ENCODE measurements at regions not wholly inside any gene's neighbourhood (a gene's known extent, or its start where the extent isn't known, plus 50 kb on each side); places are given as distances from the start of the nearest gene placed in this dataset.

- Mint-ChIP-seq H3K4me1 (peaks cover 65% of the 10 kb centered on the region), H3K27ac (no peak overlapping the region), H3K36me3 (no peaks in the 10 kb centered on the region), H3K9me3 (peaks cover 3% of the 10 kb centered on the region; the same call in 1 of the 2 replicates), H3K27me3 (ENCODE audit: low read depth) (no peaks in the 10 kb centered on the region), H3K4me3 (no peak overlapping the region)
- ChIA-PET POLR2A (interaction anchor here (1.3 kb wide), 1 partner anchor 54 kb away, joined by 3 read pairs; no protein-coding TSS in a partner anchor), CTCF (interaction anchor here (1.2 to 1.6 kb wide), 2 partner anchors 26 to 584 kb away, joined by 3 to 4 read pairs; no protein-coding TSS in a partner anchor)
- DNase-seq (ENCODE audit: low spot score) (no peak), ATAC-seq (no peak)
- TF ChIP-seq, protein P1, sequence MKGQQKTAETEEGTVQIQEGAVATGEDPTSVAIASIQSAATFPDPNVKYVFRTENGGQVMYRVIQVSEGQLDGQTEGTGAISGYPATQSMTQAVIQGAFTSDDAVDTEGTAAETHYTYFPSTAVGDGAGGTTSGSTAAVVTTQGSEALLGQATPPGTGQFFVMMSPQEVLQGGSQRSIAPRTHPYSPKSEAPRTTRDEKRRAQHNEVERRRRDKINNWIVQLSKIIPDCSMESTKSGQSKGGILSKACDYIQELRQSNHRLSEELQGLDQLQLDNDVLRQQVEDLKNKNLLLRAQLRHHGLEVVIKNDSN (CRISPR knock-in tag; IDR thresholded peaks at IDR 0.05), result no peak
- TF ChIP-seq, protein P2, sequence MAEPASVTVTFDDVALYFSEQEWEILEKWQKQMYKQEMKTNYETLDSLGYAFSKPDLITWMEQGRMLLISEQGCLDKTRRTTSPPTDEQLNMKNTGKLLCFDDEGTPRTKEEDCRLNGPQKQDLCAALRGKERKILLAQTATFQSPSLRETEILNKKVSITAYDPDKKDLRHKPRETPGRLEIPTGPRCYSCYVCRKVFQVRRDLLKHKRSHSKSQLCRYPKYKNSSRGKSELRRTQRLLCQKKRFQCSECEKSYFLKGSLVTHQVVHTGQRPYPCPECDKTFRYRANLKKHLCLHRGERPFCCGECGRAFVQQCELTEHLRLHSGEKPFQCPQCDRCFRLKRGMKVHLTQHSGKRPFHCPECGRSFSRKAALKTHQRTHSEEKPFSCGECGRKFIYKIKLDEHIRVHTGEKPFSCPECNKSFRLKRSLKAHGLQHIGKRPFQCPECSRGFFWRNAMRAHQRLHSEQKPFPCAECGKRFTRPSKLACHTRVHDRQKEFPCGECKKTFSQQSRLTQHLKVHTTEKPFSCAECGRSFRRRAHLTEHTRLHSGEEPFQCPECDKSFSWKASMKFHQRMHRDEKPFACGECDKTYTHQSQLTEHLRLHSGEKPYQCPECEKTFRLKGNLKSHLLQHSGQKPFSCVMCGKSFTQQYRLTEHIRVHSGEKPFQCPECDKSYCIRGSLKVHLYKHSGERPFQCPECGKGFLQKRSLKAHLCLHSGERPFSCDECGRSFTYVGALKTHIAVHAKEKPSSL (CRISPR knock-in tag; conservative IDR thresholded peaks at IDR 0.05), result no peak
- TF ChIP-seq, protein P3, sequence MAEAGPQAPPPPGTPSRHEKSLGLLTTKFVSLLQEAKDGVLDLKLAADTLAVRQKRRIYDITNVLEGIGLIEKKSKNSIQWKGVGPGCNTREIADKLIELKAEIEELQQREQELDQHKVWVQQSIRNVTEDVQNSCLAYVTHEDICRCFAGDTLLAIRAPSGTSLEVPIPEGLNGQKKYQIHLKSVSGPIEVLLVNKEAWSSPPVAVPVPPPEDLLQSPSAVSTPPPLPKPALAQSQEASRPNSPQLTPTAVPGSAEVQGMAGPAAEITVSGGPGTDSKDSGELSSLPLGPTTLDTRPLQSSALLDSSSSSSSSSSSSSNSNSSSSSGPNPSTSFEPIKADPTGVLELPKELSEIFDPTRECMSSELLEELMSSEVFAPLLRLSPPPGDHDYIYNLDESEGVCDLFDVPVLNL (CRISPR knock-in tag; IDR thresholded peaks at IDR 0.05; ENCODE audit: borderline replicate concordance, low read depth), result no peak
- TF ChIP-seq, protein P4, sequence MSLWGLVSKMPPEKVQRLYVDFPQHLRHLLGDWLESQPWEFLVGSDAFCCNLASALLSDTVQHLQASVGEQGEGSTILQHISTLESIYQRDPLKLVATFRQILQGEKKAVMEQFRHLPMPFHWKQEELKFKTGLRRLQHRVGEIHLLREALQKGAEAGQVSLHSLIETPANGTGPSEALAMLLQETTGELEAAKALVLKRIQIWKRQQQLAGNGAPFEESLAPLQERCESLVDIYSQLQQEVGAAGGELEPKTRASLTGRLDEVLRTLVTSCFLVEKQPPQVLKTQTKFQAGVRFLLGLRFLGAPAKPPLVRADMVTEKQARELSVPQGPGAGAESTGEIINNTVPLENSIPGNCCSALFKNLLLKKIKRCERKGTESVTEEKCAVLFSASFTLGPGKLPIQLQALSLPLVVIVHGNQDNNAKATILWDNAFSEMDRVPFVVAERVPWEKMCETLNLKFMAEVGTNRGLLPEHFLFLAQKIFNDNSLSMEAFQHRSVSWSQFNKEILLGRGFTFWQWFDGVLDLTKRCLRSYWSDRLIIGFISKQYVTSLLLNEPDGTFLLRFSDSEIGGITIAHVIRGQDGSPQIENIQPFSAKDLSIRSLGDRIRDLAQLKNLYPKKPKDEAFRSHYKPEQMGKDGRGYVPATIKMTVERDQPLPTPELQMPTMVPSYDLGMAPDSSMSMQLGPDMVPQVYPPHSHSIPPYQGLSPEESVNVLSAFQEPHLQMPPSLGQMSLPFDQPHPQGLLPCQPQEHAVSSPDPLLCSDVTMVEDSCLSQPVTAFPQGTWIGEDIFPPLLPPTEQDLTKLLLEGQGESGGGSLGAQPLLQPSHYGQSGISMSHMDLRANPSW (CRISPR knock-in tag; conservative IDR thresholded peaks at IDR 0.05; ENCODE audit: low read depth), result no peak
- no peak for TF ChIP-seq NR1H2 (CRISPR knock-in tag; IDR thresholded peaks at IDR 0.05)
- no peak for TF ChIP-seq ERG (CRISPR knock-in tag; IDR thresholded peaks at IDR 0.05)
- TF ChIP-seq FOXK1 (CRISPR knock-in tag; IDR thresholded peaks at IDR 0.05), result no peak
- TF ChIP-seq JUN (CRISPR knock-in tag; IDR thresholded peaks at IDR 0.05), result no peak
- TF ChIP-seq ARID4B (CRISPR knock-in tag; IDR thresholded peaks at IDR 0.05; ENCODE audit: borderline replicate concordance), result no peak
- TF ChIP-seq ZNF281 (CRISPR knock-in tag; IDR thresholded peaks at IDR 0.05), result no peak
- TF ChIP-seq NFE2L1 (CRISPR knock-in tag; IDR thresholded peaks at IDR 0.05), result no peak
- TF ChIP-seq ETV6 (CRISPR knock-in tag; IDR thresholded peaks at IDR 0.05), result no peak
- TF ChIP-seq FOXP1 (CRISPR knock-in tag; IDR thresholded peaks at IDR 0.05; ENCODE audit: borderline replicate concordance), result no peak
- TF ChIP-seq CREB1 (CRISPR knock-in tag; IDR thresholded peaks at IDR 0.05), result no peak
These were observed 411.9 kb upstream of the SPTLC3 start for GRCh38 chr20:12596863-12597262.

Data from WTC11 (cell line).